ENCODE measurements at regions not wholly inside any gene's neighbourhood (a gene's known extent, or its start where the extent isn't known, plus 50 kb on each side); places are given as distances from the start of the nearest gene placed in this dataset.
A peak's percentile ranks its signal among the peaks of the same experiment; 100 is the strongest.

- no peak overlapping the region for H3K4me3 ChIP-seq (ENCODE audit: low read length)
- DNase-seq (ENCODE audit: low read depth, low spot score), result no peak
Measured at GRCh38 chr13:78430811-78431210, 172.5 kb downstream of the POU4F1 start.

GRCh38 chr13:78430166-78430791 is 173.1 kb downstream of the POU4F1 start:
- no peak for DNase-seq (ENCODE audit: low read depth, low spot score)
- no peak overlapping the region for H3K4me3 ChIP-seq (ENCODE audit: low read length)

GRCh38 chr13:78428646-78429045 is 174.7 kb downstream of the POU4F1 start:
- DNase-seq (ENCODE audit: low read depth, low spot score), result no peak
- H3K4me3 ChIP-seq (ENCODE audit: low read length), result no peak overlapping the region

GRCh38 chr13:78426183-78426582 is 177.2 kb downstream of the POU4F1 start:
- no peak for DNase-seq (ENCODE audit: low read depth, low spot score)
- no peak overlapping the region for H3K4me3 ChIP-seq (ENCODE audit: low read length)

- no peak for DNase-seq (ENCODE audit: low read depth, low spot score)
Measured at GRCh38 chr13:78420814-78421213, 182.5 kb downstream of the POU4F1 start.

GRCh38 chr13:78413887-78414553 is 189.3 kb downstream of the POU4F1 start:
- DNase-seq (ENCODE audit: low read depth, low spot score), result no peak
- no peak overlapping the region for H3K4me3 ChIP-seq (ENCODE audit: low read length)

More at GRCh38 chr13:78420814-78421213, 182.5 kb downstream of the POU4F1 start:
- H3K4me3 ChIP-seq (ENCODE audit: low read length), result no peak overlapping the region

- DNase-seq (ENCODE audit: low read depth, low spot score), result no peak
- H3K4me3 ChIP-seq (ENCODE audit: low read length), result no peak overlapping the region
Measured at GRCh38 chr13:78410847-78411246, 192.5 kb downstream of the POU4F1 start.

- no peak overlapping the region for H3K4me3 ChIP-seq (ENCODE audit: low read length)
- no peak for DNase-seq (ENCODE audit: low read depth, low spot score)
Measured at GRCh38 chr13:78410164-78410563, 193.2 kb downstream of the POU4F1 start.

GRCh38 chr13:78409172-78409571 is 194.2 kb downstream of the POU4F1 start:
- DNase-seq (ENCODE audit: low read depth, low spot score), result peak; percentile 3
- H3K4me3 ChIP-seq (ENCODE audit: low read length), result no peak overlapping the region

- no peak for DNase-seq (ENCODE audit: low read depth, low spot score)
- no peak overlapping the region for H3K4me3 ChIP-seq (ENCODE audit: low read length)
Measured at GRCh38 chr13:78404846-78405360, 198.4 kb downstream of the POU4F1 start.

GRCh38 chr13:78402708-78403400 is 200.5 kb downstream of the POU4F1 start:
- H3K4me3 ChIP-seq (ENCODE audit: low read length), result no peak overlapping the region
- no peak for DNase-seq (ENCODE audit: low read depth, low spot score)

GRCh38 chr13:78401873-78402707 is 201.3 kb downstream of the POU4F1 start:
- DNase-seq (ENCODE audit: low read depth, low spot score), result no peak
- no peak overlapping the region for H3K4me3 ChIP-seq (ENCODE audit: low read length)

- H3K4me3 ChIP-seq (ENCODE audit: low read length), result no peak overlapping the region
- DNase-seq (ENCODE audit: low read depth, low spot score), result no peak
Measured at GRCh38 chr13:78398743-78399410, 204.5 kb downstream of the POU4F1 start.

- no peak overlapping the region for H3K4me3 ChIP-seq (ENCODE audit: low read length)
- no peak for DNase-seq (ENCODE audit: low read depth, low spot score)
Measured at GRCh38 chr13:78393286-78394142, 209.8 kb downstream of the POU4F1 start.

GRCh38 chr13:78383899-78384298 is 219.5 kb downstream of the POU4F1 start:
- H3K4me3 ChIP-seq (ENCODE audit: low read length), result no peak overlapping the region
- no peak for DNase-seq (ENCODE audit: low read depth, low spot score)

- no peak overlapping the region for H3K4me3 ChIP-seq (ENCODE audit: low read length)
- no peak for DNase-seq (ENCODE audit: low read depth, low spot score)
Measured at GRCh38 chr13:78383071-78383484, 220.3 kb downstream of the POU4F1 start.

- H3K4me3 ChIP-seq (ENCODE audit: low read length), result no peak overlapping the region
- no peak for DNase-seq (ENCODE audit: low read depth, low spot score)
Measured at GRCh38 chr13:78382491-78382890, 220.9 kb downstream of the POU4F1 start.

- no peak for DNase-seq (ENCODE audit: low read depth, low spot score)
Measured at GRCh38 chr13:78376822-78377221, 226.5 kb downstream of the POU4F1 start.

More at GRCh38 chr13:78376822-78377221, 226.5 kb downstream of the POU4F1 start:
- H3K4me3 ChIP-seq (ENCODE audit: low read length), result no peak overlapping the region

Measured in Jurkat, Clone E6-1 (cell line).